ENCODE measurements at regions not wholly inside any gene's neighbourhood (a gene's known extent, or its start where the extent isn't known, plus 50 kb on each side); places are given as distances from the start of the nearest gene placed in this dataset.

DNA sequence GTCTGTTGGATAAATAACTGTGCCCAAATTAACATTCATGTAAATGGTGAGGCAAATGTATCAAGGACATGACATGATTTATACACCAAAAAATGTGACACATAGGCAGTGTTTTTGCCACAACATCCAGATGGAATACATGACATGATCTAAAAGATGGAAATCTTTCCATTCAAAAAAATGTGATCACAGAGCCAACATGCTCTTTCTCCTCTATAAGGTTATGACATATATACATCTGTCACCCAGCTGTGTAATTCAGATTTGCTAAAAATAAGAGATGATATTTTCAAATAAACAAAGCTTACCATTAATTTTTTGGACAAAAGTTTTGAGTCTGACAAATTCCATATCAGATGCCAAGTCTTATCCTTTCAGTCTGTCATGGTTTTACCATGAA lies 95.5 kb upstream of the COL3A1 start:
- intact Hi-C loops (cut with micrococcal nuclease; ENCODE audit: unreplicated experiment) (no loop called here), in situ Hi-C loops (cut with HindIII; ENCODE audit: extremely low pct_ligation_motif_present, low pct_unique_long_range_greater_than_20kb) (no loop called here)
- Histone ChIP-seq H2AFZ (ENCODE audit: low read length) (no peak overlapping the region), H3K9ac (ENCODE audit: insufficient read depth, low read depth, low read length) (no peak overlapping the region), H3K4me2 (ENCODE audit: low read depth, low read length) (no peak overlapping the region), H3K79me2 (ENCODE audit: insufficient read depth, low read length) (no peaks in the 10 kb centered on the region), H4K20me1 (ENCODE audit: insufficient read depth, low read length) (no peaks in the 10 kb centered on the region), H3K27me3 (ENCODE audit: control insufficient read depth in 1 of 2, insufficient read depth in 2 of 2, low read length in 2 of 2) (no peaks in the 10 kb centered on the region), H3K36me3 (replicated peaks in 1 of 2; ENCODE audit: control insufficient read depth in 1 of 2, insufficient read depth in 2 of 2, low read length in 2 of 2) (no peaks in the 10 kb centered on the region), H3K4me3 (replicated peaks in 1 of 3; ENCODE audit: insufficient read depth in 1 of 3, low read depth in 2 of 3, low read length in 3 of 3) (no peak overlapping the region), H3K4me1 (ENCODE audit: insufficient read depth, low read length) (no peaks in the 10 kb centered on the region), H3K27ac (ENCODE audit: extremely low read length, insufficient read depth, low read length) (no peak overlapping the region), H3K9me3 (ENCODE audit: low read length) (no peaks in the 10 kb centered on the region)
- TF ChIP-seq ZNF816 (CRISPR knock-in tag; IDR thresholded peaks at IDR 0.05; ENCODE audit: borderline replicate concordance) (no peak), MAZ (IDR thresholded peaks at IDR 0.05; ENCODE audit: borderline replicate concordance, low read depth, low read length) (no peak), MAZ (CRISPR knock-in tag; IDR thresholded peaks at IDR 0.05; ENCODE audit: low read depth) (no peak), ZZZ3 (CRISPR knock-in tag; IDR thresholded peaks at IDR 0.05; ENCODE audit: borderline replicate concordance) (no peak), ZNF674 (CRISPR knock-in tag; IDR thresholded peaks at IDR 0.05; ENCODE audit: low read depth) (no peak), AKAP8 (CRISPR knock-in tag; IDR thresholded peaks at IDR 0.05) (no peak), RFX3 (CRISPR knock-in tag; IDR thresholded peaks at IDR 0.05) (no peak), ZNF780A (CRISPR knock-in tag; IDR thresholded peaks at IDR 0.05) (no peak), ZNF564 (CRISPR knock-in tag; IDR thresholded peaks at IDR 0.05) (no peak), ZNF615 (CRISPR knock-in tag; IDR thresholded peaks at IDR 0.05; ENCODE audit: borderline replicate concordance) (no peak), TARDBP (CRISPR knock-in tag; IDR thresholded peaks at IDR 0.05) (no peak), WIZ (CRISPR knock-in tag; IDR thresholded peaks at IDR 0.05) (no peak)
- TF ChIP-seq, protein P1, sequence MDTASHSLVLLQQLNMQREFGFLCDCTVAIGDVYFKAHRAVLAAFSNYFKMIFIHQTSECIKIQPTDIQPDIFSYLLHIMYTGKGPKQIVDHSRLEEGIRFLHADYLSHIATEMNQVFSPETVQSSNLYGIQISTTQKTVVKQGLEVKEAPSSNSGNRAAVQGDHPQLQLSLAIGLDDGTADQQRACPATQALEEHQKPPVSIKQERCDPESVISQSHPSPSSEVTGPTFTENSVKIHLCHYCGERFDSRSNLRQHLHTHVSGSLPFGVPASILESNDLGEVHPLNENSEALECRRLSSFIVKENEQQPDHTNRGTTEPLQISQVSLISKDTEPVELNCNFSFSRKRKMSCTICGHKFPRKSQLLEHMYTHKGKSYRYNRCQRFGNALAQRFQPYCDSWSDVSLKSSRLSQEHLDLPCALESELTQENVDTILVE (CRISPR knock-in tag; IDR thresholded peaks at IDR 0.05): no peak
- TF ChIP-seq, protein P2, sequence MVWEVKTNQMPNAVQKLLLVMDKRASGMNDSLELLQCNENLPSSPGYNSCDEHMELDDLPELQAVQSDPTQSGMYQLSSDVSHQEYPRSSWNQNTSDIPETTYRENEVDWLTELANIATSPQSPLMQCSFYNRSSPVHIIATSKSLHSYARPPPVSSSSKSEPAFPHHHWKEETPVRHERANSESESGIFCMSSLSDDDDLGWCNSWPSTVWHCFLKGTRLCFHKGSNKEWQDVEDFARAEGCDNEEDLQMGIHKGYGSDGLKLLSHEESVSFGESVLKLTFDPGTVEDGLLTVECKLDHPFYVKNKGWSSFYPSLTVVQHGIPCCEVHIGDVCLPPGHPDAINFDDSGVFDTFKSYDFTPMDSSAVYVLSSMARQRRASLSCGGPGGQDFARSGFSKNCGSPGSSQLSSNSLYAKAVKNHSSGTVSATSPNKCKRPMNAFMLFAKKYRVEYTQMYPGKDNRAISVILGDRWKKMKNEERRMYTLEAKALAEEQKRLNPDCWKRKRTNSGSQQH (CRISPR knock-in tag; IDR thresholded peaks at IDR 0.05; ENCODE audit: low read depth): no peak
- TF ChIP-seq, protein P3, sequence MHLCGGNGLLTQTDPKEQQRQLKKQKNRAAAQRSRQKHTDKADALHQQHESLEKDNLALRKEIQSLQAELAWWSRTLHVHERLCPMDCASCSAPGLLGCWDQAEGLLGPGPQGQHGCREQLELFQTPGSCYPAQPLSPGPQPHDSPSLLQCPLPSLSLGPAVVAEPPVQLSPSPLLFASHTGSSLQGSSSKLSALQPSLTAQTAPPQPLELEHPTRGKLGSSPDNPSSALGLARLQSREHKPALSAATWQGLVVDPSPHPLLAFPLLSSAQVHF (CRISPR knock-in tag; IDR thresholded peaks at IDR 0.05): no peak
- ChIA-PET POLR2A (no interaction called here), CTCF (ENCODE audit: low intra/inter-chr PET ratio, low total read pairs) (no interaction called here)
- DNase-seq (ENCODE audit: low spot score) (no peak), ATAC-seq (no peak), FAIRE-seq (no peak)
- no TSS peak for BruUV-seq (replicated peaks)
